K562 (cell line): ENCODE measurements at regions not wholly inside any gene's neighbourhood (a gene's known extent, or its start where the extent isn't known, plus 50 kb on each side); places are given as distances from the start of the nearest gene placed in this dataset.

Experiments
- BRD4 ChIP-seq: fragments of 200-600 bp; sonication (generic); IDR thresholded peaks from 2 replicates; pipeline ENCODE4 v1.6.1; 2017; ENCODE audit warnings: inconsistent platforms
- CBX3 ChIP-seq, 2 experiments: IDR thresholded peaks; 1 replicate in 1 of 2; 2 replicates in 1 of 2; pipeline ENCODE4 v1.6.1; 2012; ENCODE audit warnings: inconsistent platforms in 2 of 2, low read length in 2 of 2, borderline replicate concordance in 1 of 2, control low read depth in 1 of 2
- CHD1 ChIP-seq: fragments of 200-600 bp; sonication (generic); IDR thresholded peaks from one replicate; pipeline ENCODE4 v1.6.1; 2012; ENCODE audit warnings: mild to moderate bottlenecking, moderate library complexity, low read length, inconsistent platforms
- PURB ChIP-seq: sonication (generic); formaldehyde crosslinking; IDR thresholded peaks from 2 replicates; pipeline ENCODE4 v1.9.0; 2021; ENCODE audit warnings: low read depth, mild to moderate bottlenecking, missing genetic modification reagents
- SMC3 ChIP-seq: conservative IDR thresholded peaks from 2 replicates; pipeline ENCODE4 v1.6.1; 2011; ENCODE audit warnings: low read depth, low read length, improper control_type of control experiment; ENCODE audit not compliant: insufficient read depth
- TEAD1 ChIP-seq, 2 experiments: fragments of 450-650 bp in 1 of 2; sonication (generic) in 1 of 2; formaldehyde crosslinking; IDR thresholded peaks; 2 replicates each; pipeline versions ENCODE4 v1.4.0 to v1.8.0; 2020 to 2022; ENCODE audit warnings: mild to moderate bottlenecking in 2 of 2, missing genetic modification reagents in 1 of 2
- TSHZ1 ChIP-seq: fragments of 250-450 bp; sonication (Bioruptor Pico); IDR thresholded peaks from 2 replicates; pipeline ENCODE4 v1.4.0; 2020; ENCODE audit warnings: mild to moderate bottlenecking, moderate library complexity
- ZNF274 ChIP-seq: IDR thresholded peaks from 2 replicates; pipeline ENCODE4 v1.6.1; 2011; ENCODE audit warnings: low read depth, mild to moderate bottlenecking, low read length, moderate library complexity, borderline replicate concordance
- ZNF695 ChIP-seq: fragments of 450-650 bp; formaldehyde crosslinking; IDR thresholded peaks from 2 replicates; pipeline ENCODE4 v1.4.0; 2020; ENCODE audit warnings: mild to moderate bottlenecking, moderate library complexity
- ZSCAN29 ChIP-seq: fragments of 450-650 bp; IDR thresholded peaks from 2 replicates; pipeline ENCODE4 v1.6.1; 2017
- ZZZ3 ChIP-seq: fragments of 450-650 bp; IDR thresholded peaks from 2 replicates; pipeline ENCODE4 v1.6.1; 2016; ENCODE audit warnings: antibody characterized with exemption, mild to moderate bottlenecking, moderate library complexity

- TF ChIP-seq PURB = no peak
- no peak for TF ChIP-seq ZZZ3
- TF ChIP-seq ZSCAN29 = no peak
- TF ChIP-seq SMC3 = no peak
- TF ChIP-seq ZNF695 (CRISPR knock-in tag) = no peak
- no peak for TF ChIP-seq ZNF274
- TF ChIP-seq CBX3 (IDR thresholded peaks at IDR 0.05; ENCODE audit: borderline replicate concordance in 1 of 2, low read length in 2 of 2) = no peak
- no peak for TF ChIP-seq TSHZ1 (CRISPR knock-in tag)
- TF ChIP-seq BRD4 = no peak
- no peak for TF ChIP-seq CHD1
- no peak for TF ChIP-seq TEAD1 (CRISPR knock-in tag; IDR thresholded peaks at IDR 0.05)
Observed at GRCh38 chrX:109281483-109282275, 200.2 kb downstream of the GUCY2F start (continued).
